ENCODE measurements at regions not wholly inside any gene's neighbourhood (a gene's known extent, or its start where the extent isn't known, plus 50 kb on each side); places are given as distances from the start of the nearest gene placed in this dataset.
"Not testable (repeated sequence)": the region's sequence is repeated elsewhere in the genome, so short reads cannot be mapped to it uniquely, and the experiment has no call there.

GRCh38 chr12:77218278-77218677 is 152.9 kb upstream of the E2F7 start:
- DNase-seq, result no peak

GRCh38 chr12:77216136-77216535 is 150.8 kb upstream of the E2F7 start:
- DNase-seq, result not testable (repeated sequence)

- DNase-seq, result peak in 1 of 3 donors; percentile 60
These were observed 148.8 kb upstream of the E2F7 start for GRCh38 chr12:77214136-77214535.

- no peak for DNase-seq
These were observed 147.9 kb upstream of the E2F7 start for GRCh38 chr12:77213319-77213718.

GRCh38 chr12:77210724-77211123 is 145.4 kb upstream of the E2F7 start:
- no peak for DNase-seq

GRCh38 chr12:77204083-77204482 is 138.7 kb upstream of the E2F7 start:
- no peak for DNase-seq

- DNase-seq, result peak in 1 of 3 donors; percentile 23
These were observed 137.2 kb upstream of the E2F7 start for GRCh38 chr12:77202457-77203060.

GRCh38 chr12:77189901-77190416 is 124.6 kb upstream of the E2F7 start:
- peak; percentile 45 to 86 (median 63) for DNase-seq

- peak; percentile 10 to 83 (median 36) for DNase-seq
These were observed 124.1 kb upstream of the E2F7 start for GRCh38 chr12:77189458-77189857.

- DNase-seq, result no peak
These were observed 114.1 kb upstream of the E2F7 start for GRCh38 chr12:77179515-77179914.

GRCh38 chr12:77167801-77168200 is 102.4 kb upstream of the E2F7 start:
- DNase-seq, result no peak

- no peak for DNase-seq
These were observed 101.3 kb upstream of the E2F7 start for GRCh38 chr12:77166696-77167095.

- no peak for DNase-seq
These were observed 98.0 kb upstream of the E2F7 start for GRCh38 chr12:77163074-77164038.

GRCh38 chr12:77161944-77162343 is 96.6 kb upstream of the E2F7 start:
- no peak for DNase-seq

GRCh38 chr12:77160931-77161330 is 95.6 kb upstream of the E2F7 start:
- no peak for DNase-seq

- DNase-seq, result no peak
These were observed 88.3 kb upstream of the E2F7 start for GRCh38 chr12:77153706-77154105.

GRCh38 chr12:77152623-77153193 is 87.3 kb upstream of the E2F7 start:
- DNase-seq, result peak; percentile 48 to 72 (median 54)

- no peak for DNase-seq
These were observed 85.7 kb upstream of the E2F7 start for GRCh38 chr12:77151030-77151429.

- DNase-seq, result peak; percentile 41 to 68 (median 51)
These were observed 68.2 kb upstream of the E2F7 start for GRCh38 chr12:77133566-77133965.

GRCh38 chr12:77131977-77132490 is 66.7 kb upstream of the E2F7 start:
- no peak for DNase-seq

- DNase-seq, result peak in 1 of 3 donors; percentile 23
These were observed 64.8 kb upstream of the E2F7 start for GRCh38 chr12:77130193-77130592.

- DNase-seq, result peak in 1 of 3 donors; percentile 65
These were observed 59.4 kb upstream of the E2F7 start for GRCh38 chr12:77124767-77125166.
